Left lung (tissue), 4 donors: ENCODE measurements at regions not wholly inside any gene's neighbourhood (a gene's known extent, or its start where the extent isn't known, plus 50 kb on each side); places are given as distances from the start of the nearest gene placed in this dataset.

Experiments used
- ATAC-seq: fragments of 200-7000 bp; cut with Tn5 transposase; one replicate; pipeline ENCODE4 v1.9.1; 2020; ENCODE audit warnings: moderate library complexity
- DNase-seq, 4 donors: peaks; one replicate each; pipeline ENCODE4 v3.0.0-alpha.2; 2013 to 2020
- H3K27ac ChIP-seq, 2 donors: fragments of 200-600 bp; sonication (generic) in 1 of 2; one replicate each; pipeline versions ENCODE4 v1.5.0 to v1.8.0; 2020 to 2021
- H3K27me3 ChIP-seq, 2 donors: fragments of 200-600 bp; sonication (generic) in 1 of 2; one replicate each; pipeline versions ENCODE4 v1.5.0 to v1.8.0; 2020 to 2021
- H3K36me3 ChIP-seq, 2 donors: fragments of 200-600 bp; sonication (generic) in 1 of 2; one replicate each; pipeline versions ENCODE4 v1.5.0 to v1.8.0; 2020 to 2021
- H3K4me1 ChIP-seq, 2 donors: fragments of 200-600 bp; one replicate each; pipeline ENCODE4 v1.8.0; 2021
- H3K4me3 ChIP-seq, 2 donors: fragments of 200-600 bp; sonication (generic) in 1 of 2; one replicate each; pipeline versions ENCODE4 v1.5.0 to v1.8.0; 2020 to 2021; ENCODE audit warnings: mild to moderate bottlenecking in 1 of 2
- H3K9me3 ChIP-seq, 2 donors: fragments of 200-600 bp; sonication (generic) in 1 of 2; one replicate each; pipeline versions ENCODE4 v1.5.0 to v1.8.0; 2020 to 2021
- CTCF ChIP-seq, 2 donors: fragments of 200-600 bp; sonication (generic) in 1 of 2; IDR thresholded peaks; one replicate each; pipeline versions ENCODE4 v1.5.0 to v1.8.0; 2021; ENCODE audit warnings: antibody characterized with exemption in 2 of 2
- intact Hi-C, 2 donors: fragments of 100-400 bp; cut with DNase I; formaldehyde crosslinking; loops; one replicate each; pipeline versions ENCODE4 v1.11.2 to v1.14.2; 2022
- donor health status: DM: no; HTN: yes; CAD: no.
- donor health status: DM: no; HTN: no; CAD: no.

- Histone ChIP-seq H3K4me3 (no peak overlapping the region), H3K9me3 (no peaks in the 10 kb centered on the region), H3K27me3 (no peaks in the 10 kb centered on the region), H3K36me3 (no peaks in the 10 kb centered on the region), H3K4me1 (no peaks in the 10 kb centered on the region), H3K27ac (no peak overlapping the region)
- intact Hi-C loops = no loop called here
- DNase-seq = peak in 1 of 4 donors; percentile 7
- TF ChIP-seq CTCF (IDR thresholded peaks at IDR 0.05) = no peak
- ATAC-seq = no peak
Measured at GRCh38 chr2:155157711-155158110, 459.2 kb downstream of the KCNJ3 start.

GRCh38 chr2:155157065-155157464, 458.6 kb downstream of the KCNJ3 start:
- Histone ChIP-seq H3K27me3 (no peaks in the 10 kb centered on the region), H3K36me3 (no peaks in the 10 kb centered on the region), H3K27ac (no peak overlapping the region), H3K9me3 (no peaks in the 10 kb centered on the region), H3K4me1 (no peaks in the 10 kb centered on the region), H3K4me3 (no peak overlapping the region)
- intact Hi-C loops = no loop called here
- ATAC-seq = no peak
- TF ChIP-seq CTCF (IDR thresholded peaks at IDR 0.05) = no peak
- DNase-seq = no peak

- DNase-seq (no peak), ATAC-seq (no peak)
- H3K4me1 ChIP-seq = no peaks in the 10 kb centered on the region
- peaks cover 0 to 3% of the 10 kb centered on the region in 2 donors for H3K9me3 ChIP-seq
- no peaks in the 10 kb centered on the region for H3K27me3 ChIP-seq
- H3K36me3 ChIP-seq = no peaks in the 10 kb centered on the region
- TF ChIP-seq CTCF (IDR thresholded peaks at IDR 0.05) = no peak
- intact Hi-C loops = no loop called here
- H3K4me3 ChIP-seq = no peak overlapping the region
- H3K27ac ChIP-seq = no peak overlapping the region
Measured at GRCh38 chr2:155151945-155152344, 453.4 kb downstream of the KCNJ3 start.

GRCh38 chr2:155151472-155151871, 453.0 kb downstream of the KCNJ3 start:
- TF ChIP-seq CTCF (IDR thresholded peaks at IDR 0.05) = no peak
- H3K27ac ChIP-seq = no peak overlapping the region
- intact Hi-C loops = no loop called here
- peaks cover 0 to 3% of the 10 kb centered on the region in 2 donors for H3K9me3 ChIP-seq
- ATAC-seq = no peak
- no peak overlapping the region for H3K4me3 ChIP-seq
- DNase-seq = no peak
- H3K27me3 ChIP-seq = no peaks in the 10 kb centered on the region
- no peaks in the 10 kb centered on the region for H3K36me3 ChIP-seq
- H3K4me1 ChIP-seq = no peaks in the 10 kb centered on the region

GRCh38 chr2:155145758-155146229, 447.3 kb downstream of the KCNJ3 start:
- TF ChIP-seq CTCF (IDR thresholded peaks at IDR 0.05) = no peak
- H3K4me1 ChIP-seq = no peaks in the 10 kb centered on the region
- H3K27ac ChIP-seq = no peak overlapping the region
- no peaks in the 10 kb centered on the region for H3K27me3 ChIP-seq
- no peak overlapping the region for H3K4me3 ChIP-seq
- intact Hi-C loops = no loop called here
- H3K9me3 ChIP-seq = peaks cover 0 to 3% of the 10 kb centered on the region in 2 donors
- no peaks in the 10 kb centered on the region for H3K36me3 ChIP-seq
- DNase-seq = peak in 2 of 4 donors; percentile 1 to 7
- no peak for ATAC-seq
